ENCODE measurements at regions not wholly inside any gene's neighbourhood (a gene's known extent, or its start where the extent isn't known, plus 50 kb on each side); places are given as distances from the start of the nearest gene placed in this dataset.

DNA sequence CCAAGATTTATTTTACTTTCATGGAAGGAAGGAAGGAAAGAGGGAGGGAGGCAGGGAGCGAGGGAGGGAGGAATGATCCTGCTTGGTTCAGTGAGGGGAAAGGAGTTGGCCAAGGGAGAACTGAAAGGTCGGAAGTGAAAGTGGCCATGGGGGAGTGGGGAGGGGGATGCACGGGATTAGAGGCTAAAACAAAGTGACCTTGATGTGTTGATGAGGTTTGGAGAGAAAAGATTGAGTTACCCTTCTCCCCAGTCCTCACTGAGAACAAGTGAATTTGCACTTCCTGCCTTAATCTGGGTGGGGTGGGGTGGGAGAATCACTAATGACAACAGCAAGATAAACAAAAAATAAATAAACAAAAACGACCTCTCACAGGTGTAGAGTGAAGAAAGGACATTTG is 212.0 kb upstream of the TLE3 start:
- H3K4me3 ChIP-seq (ENCODE audit: low read depth, low read length): no peak overlapping the region
- DNase-seq (ENCODE audit: low read depth, low spot score): no peak
- TF ChIP-seq, protein P1, sequence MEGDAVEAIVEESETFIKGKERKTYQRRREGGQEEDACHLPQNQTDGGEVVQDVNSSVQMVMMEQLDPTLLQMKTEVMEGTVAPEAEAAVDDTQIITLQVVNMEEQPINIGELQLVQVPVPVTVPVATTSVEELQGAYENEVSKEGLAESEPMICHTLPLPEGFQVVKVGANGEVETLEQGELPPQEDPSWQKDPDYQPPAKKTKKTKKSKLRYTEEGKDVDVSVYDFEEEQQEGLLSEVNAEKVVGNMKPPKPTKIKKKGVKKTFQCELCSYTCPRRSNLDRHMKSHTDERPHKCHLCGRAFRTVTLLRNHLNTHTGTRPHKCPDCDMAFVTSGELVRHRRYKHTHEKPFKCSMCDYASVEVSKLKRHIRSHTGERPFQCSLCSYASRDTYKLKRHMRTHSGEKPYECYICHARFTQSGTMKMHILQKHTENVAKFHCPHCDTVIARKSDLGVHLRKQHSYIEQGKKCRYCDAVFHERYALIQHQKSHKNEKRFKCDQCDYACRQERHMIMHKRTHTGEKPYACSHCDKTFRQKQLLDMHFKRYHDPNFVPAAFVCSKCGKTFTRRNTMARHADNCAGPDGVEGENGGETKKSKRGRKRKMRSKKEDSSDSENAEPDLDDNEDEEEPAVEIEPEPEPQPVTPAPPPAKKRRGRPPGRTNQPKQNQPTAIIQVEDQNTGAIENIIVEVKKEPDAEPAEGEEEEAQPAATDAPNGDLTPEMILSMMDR (IDR thresholded peaks at IDR 0.05; ENCODE audit: low read depth, low read length): no peak
- in situ Hi-C loops (cut with HindIII; ENCODE audit: low sequenced_read_pairs): no loop called here

DNA sequence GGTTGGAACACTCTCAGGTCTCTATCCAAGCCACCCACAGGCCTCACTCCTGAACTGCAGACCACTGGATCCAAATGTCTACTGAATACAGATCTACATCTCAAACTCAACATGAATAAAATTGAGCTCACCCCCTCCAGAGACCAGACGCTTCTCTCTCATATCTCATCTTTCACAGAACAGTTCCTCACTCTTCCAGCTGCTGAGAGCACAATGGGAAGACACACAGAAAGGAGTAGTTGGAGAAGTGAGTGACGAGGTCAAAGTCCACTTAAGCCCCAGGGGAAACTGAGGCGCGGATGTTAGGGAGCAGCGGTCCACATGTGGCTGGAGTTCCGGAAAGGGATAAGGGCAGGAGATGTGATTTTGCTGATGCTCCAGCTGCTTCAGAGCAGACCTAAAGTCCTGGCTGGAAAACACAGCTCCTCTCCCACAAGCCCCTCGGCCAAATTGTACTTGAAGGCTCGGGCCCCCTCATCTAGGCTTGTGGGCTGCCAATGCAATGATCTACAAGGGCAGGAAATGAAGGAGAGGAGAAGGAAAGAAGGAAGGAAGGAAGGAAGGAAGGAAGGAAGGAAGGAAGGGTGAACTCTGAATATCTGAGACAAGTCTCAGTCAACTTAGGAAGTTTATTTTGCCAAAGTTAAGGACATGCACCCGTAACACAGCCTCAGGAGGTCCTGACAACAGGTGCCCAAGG is 211.2 kb upstream of the TLE3 start:
- in situ Hi-C loops (cut with HindIII; ENCODE audit: low sequenced_read_pairs): no loop called here
- no peak overlapping the region for H3K4me3 ChIP-seq (ENCODE audit: low read depth, low read length)
- TF ChIP-seq, protein P1 (IDR thresholded peaks at IDR 0.05; ENCODE audit: low read depth, low read length): peak; percentile 9
- DNase-seq (ENCODE audit: low read depth, low spot score): no peak

DNA sequence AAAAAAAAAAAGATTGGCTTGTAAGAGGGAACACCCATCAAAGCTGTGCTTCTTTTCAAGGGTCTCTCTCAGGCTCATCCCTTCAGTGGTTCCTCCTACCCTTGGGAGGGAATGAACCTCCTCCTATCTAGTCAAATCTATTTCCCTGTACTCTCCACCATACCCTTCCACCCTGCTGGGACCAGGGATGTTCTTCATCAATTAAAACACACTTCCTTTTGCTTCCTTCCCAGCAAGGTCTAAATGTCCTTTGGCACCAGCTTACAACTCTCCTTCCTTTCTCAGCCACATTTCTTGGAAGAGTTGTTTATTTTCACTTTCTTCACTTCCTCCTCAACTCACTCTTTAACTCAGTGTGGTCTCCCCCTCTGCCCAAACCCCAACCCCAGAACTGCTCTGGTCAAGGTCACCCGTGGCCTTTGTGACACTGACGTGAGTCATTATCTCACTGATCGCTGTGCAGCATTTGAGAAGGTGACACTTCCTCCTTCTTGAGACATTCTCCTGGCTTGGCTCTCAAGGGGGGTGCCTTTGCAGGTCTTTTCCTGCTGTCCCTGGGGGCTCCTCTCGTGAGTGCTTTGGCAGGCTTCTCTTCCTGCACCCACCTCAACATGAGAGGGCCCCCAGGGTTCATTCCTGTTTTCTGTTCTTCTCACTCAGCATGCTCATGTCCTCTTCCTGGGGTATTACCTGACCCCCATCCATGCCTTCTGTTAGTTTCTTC is 210.5 kb upstream of the TLE3 start:
- TF ChIP-seq, protein P1 (IDR thresholded peaks at IDR 0.05; ENCODE audit: low read depth, low read length): no peak
- H3K4me3 ChIP-seq (ENCODE audit: low read depth, low read length): no peak overlapping the region
- DNase-seq (ENCODE audit: low read depth, low spot score): peak; percentile 46
- in situ Hi-C loops (cut with HindIII; ENCODE audit: low sequenced_read_pairs): no loop called here

DNA sequence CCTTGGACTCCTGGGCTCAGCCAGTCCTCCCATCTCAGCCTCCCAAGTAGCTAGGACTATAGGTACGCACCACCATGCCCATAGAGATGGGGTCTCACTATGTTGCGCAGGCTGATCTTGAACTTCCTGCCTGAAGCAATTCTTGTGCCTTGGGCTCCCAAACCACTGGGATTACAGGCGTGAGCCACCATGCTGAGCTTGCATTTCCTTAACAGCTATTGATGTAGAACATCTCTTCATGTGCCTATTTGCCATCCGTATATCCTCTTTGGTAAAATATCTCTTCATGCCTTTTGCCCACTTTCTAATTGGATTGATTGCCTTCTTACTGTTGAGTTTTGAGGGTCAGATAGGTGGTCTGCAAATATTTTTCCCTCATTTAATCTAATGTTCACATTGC is 208.9 kb upstream of the TLE3 start:
- in situ Hi-C loops (cut with HindIII; ENCODE audit: low sequenced_read_pairs): no loop called here
- no peak for DNase-seq (ENCODE audit: low read depth, low spot score)

DNA sequence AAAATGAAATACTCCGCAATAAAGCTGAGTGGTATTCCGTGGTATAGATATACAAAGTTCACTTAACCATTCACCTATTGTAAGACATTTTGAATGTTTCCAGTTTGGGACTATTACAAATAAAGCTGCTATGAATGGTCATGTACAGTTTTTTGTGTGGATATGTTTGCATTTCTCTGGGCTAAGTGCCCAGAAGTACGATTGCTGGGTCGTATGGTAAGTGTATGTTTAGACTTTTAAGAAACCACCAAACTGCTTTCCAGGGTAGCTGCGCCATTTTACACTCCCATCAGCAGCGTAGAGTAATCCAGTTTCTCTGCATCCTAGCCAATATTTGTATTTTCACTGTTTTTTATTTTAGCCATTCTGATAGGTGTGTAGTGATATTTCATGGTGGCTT is 208.4 kb upstream of the TLE3 start:
- DNase-seq (ENCODE audit: low read depth, low spot score): no peak
- TF ChIP-seq, protein P1 (IDR thresholded peaks at IDR 0.05; ENCODE audit: low read depth, low read length): no peak
- in situ Hi-C loops (cut with HindIII; ENCODE audit: low sequenced_read_pairs): no loop called here
- no peak overlapping the region for H3K4me3 ChIP-seq (ENCODE audit: low read depth, low read length)

More for the DNA sequence above, 208.9 kb upstream of the TLE3 start:
- TF ChIP-seq, protein P1 (IDR thresholded peaks at IDR 0.05; ENCODE audit: low read depth, low read length): no peak
- H3K4me3 ChIP-seq (ENCODE audit: low read depth, low read length): no peak overlapping the region

DNA sequence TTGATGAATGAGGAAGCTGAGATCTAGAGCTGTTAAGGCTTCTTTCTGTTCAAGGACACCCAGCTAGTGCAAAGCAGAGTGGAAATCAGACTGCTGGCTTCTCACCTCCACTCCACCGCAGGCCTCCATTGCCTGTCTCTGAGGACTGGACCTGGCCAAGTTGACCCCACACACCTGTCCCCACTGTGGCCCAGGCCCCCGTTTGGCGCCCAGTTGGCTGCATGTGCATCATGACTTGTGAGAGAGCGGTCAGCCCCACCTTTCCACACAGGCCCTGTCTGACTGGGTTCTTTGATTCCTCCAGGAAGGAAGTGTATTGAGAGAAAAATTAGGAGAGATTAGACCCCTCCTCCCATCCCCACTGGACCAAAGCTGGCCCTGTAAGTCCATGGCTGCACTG is 206.3 kb upstream of the TLE3 start:
- in situ Hi-C loops (cut with HindIII; ENCODE audit: low sequenced_read_pairs): no loop called here
- no peak overlapping the region for H3K4me3 ChIP-seq (ENCODE audit: low read depth, low read length)
- TF ChIP-seq, protein P1 (IDR thresholded peaks at IDR 0.05; ENCODE audit: low read depth, low read length): no peak
- no peak for DNase-seq (ENCODE audit: low read depth, low spot score)
